22Rv1 (cell line): ENCODE measurements at regions not wholly inside any gene's neighbourhood (a gene's known extent, or its start where the extent isn't known, plus 50 kb on each side); places are given as distances from the start of the nearest gene placed in this dataset.

Source experiments
- H3K27ac ChIP-seq: fragments of 450-650 bp; 2 replicates; pipeline ENCODE4 v1.5.1; 2017
- CTCF ChIP-seq: fragments of 450-650 bp; IDR thresholded peaks from 2 replicates; pipeline ENCODE4 v1.5.1; 2017; ENCODE audit warnings: mild to moderate bottlenecking
- ZFX ChIP-seq: fragments of 450-650 bp; IDR thresholded peaks from 2 replicates; pipeline ENCODE4 v1.6.1; 2017; ENCODE audit warnings: antibody characterized with exemption, borderline replicate concordance

- H3K27ac ChIP-seq, result no peak overlapping the region
- TF ChIP-seq CTCF (no peak), ZFX (no peak)
Measured at GRCh38 chr3:117444175-117444574, 734.6 kb downstream of the TUSC7 start.

GRCh38 chr3:117447419-117447818 lies 737.8 kb downstream of the TUSC7 start:
- TF ChIP-seq ZFX (no peak), CTCF (no peak)
- no peak overlapping the region for H3K27ac ChIP-seq

GRCh38 chr3:117450026-117450425 lies 740.4 kb downstream of the TUSC7 start:
- TF ChIP-seq ZFX (no peak), CTCF (no peak)
- H3K27ac ChIP-seq, result no peak overlapping the region

- TF ChIP-seq CTCF, result no peak; the same call in 1 of the 2 replicates
- no peak for TF ChIP-seq ZFX
- H3K27ac ChIP-seq, result no peak overlapping the region
Measured at GRCh38 chr3:117454254-117454653, 744.7 kb downstream of the TUSC7 start.

- no peak overlapping the region for H3K27ac ChIP-seq
- TF ChIP-seq ZFX (no peak), CTCF (no peak)
Measured at GRCh38 chr3:117454908-117455307, 745.3 kb downstream of the TUSC7 start.

GRCh38 chr3:117455782-117456181 lies 746.2 kb downstream of the TUSC7 start:
- H3K27ac ChIP-seq, result no peak overlapping the region
- TF ChIP-seq CTCF (no peak), ZFX (no peak)

- TF ChIP-seq ZFX (no peak), CTCF (no peak)
Measured at GRCh38 chr3:117463276-117464115, 753.9 kb downstream of the TUSC7 start.

More at GRCh38 chr3:117463276-117464115, 753.9 kb downstream of the TUSC7 start:
- no peak overlapping the region for H3K27ac ChIP-seq
